Activated naive CD4-positive, alpha-beta T cell treated with anti-CD3 and anti-CD28 coated beads, Interleukin-2, amount 10 ng/mL, durations not matched to agents 7 days and 5 days (primary cell): ENCODE measurements at regions not wholly inside any gene's neighbourhood (a gene's known extent, or its start where the extent isn't known, plus 50 kb on each side); places are given as distances from the start of the nearest gene placed in this dataset.

Experiments
- CTCF ChIA-PET: fragments of 350-600 bp; sonication (Branson Sonifier 250); formaldehyde crosslinking; loops from one replicate; lab custom pipeline; 2021; ENCODE audit warnings: antibody characterized with exemption; lab: Charles Lee
- DNase-seq: peaks from one replicate; pipeline ENCODE4 v3.0.0-alpha.2; 2020
- H3K27ac Mint-ChIP-seq: one replicate; pipeline ENCODE4 v1.8.0; 2021; ENCODE audit warnings: mild to moderate bottlenecking, moderate library complexity, mixed read lengths
- H3K27me3 Mint-ChIP-seq: one replicate; pipeline ENCODE4 v1.8.0; 2021; ENCODE audit warnings: mild to moderate bottlenecking, mixed read lengths
- H3K36me3 Mint-ChIP-seq: one replicate; pipeline ENCODE4 v1.8.0; 2021; ENCODE audit warnings: mixed read lengths
- H3K4me1 Mint-ChIP-seq: one replicate; pipeline ENCODE4 v1.8.0; 2021; ENCODE audit warnings: mixed read lengths
- H3K4me3 Mint-ChIP-seq: one replicate; pipeline ENCODE4 v1.8.0; 2021; ENCODE audit warnings: mild to moderate bottlenecking, moderate library complexity, mixed read lengths
- H3K9me3 Mint-ChIP-seq: one replicate; pipeline ENCODE4 v1.8.0; 2021; ENCODE audit warnings: mixed read lengths

DNA sequence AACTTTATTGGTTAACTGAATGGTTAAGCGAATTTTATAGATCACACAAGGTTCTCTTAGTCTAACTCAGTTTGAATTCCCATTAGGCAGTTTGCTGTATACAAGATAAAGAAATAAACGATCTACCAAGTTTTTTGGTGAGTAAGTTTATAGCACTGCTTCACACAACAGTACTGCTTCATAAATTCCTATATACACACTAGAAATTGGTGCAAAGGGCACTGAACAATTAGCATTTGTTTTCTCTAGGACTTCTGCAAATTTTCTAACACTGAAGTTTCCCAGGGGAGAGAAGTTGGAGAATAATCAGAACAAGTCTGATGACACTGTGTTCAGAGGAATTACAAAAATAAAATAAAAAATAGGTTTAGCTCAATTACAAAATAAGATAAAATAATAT, 1138.8 kb upstream of the PCDH9 start:
- H3K27ac Mint-ChIP-seq, result no peak overlapping the region
- DNase-seq, result no peak
- H3K4me1 Mint-ChIP-seq, result no peaks in the 10 kb centered on the region
- H3K4me3 Mint-ChIP-seq, result no peak overlapping the region
- CTCF ChIA-PET, result no interaction called here
- H3K27me3 Mint-ChIP-seq, result no peaks in the 10 kb centered on the region
- peaks cover 15% of the 10 kb centered on the region for H3K9me3 Mint-ChIP-seq
- no peaks in the 10 kb centered on the region for H3K36me3 Mint-ChIP-seq

DNA sequence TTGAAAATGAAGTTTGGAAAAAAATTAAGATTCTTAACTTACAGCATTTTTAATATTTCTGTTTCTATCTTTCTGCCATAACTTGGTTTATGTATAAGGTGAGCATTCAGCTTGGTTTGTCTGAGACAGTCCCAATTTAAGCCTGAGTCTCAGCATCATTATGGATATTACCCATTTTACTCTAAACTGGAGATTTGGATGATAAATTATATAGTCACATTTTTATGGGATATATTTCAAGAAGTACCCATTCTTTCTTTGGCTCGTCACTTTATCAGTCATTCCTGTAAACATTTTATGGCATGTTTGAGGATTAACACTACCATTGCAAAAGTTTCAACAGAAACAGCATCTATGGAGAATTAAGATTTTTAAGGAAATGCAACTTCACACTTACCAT, 1129.0 kb upstream of the PCDH9 start:
- H3K27me3 Mint-ChIP-seq, result no peaks in the 10 kb centered on the region
- H3K4me3 Mint-ChIP-seq, result no peak overlapping the region
- H3K36me3 Mint-ChIP-seq, result no peaks in the 10 kb centered on the region
- H3K27ac Mint-ChIP-seq, result no peak overlapping the region
- CTCF ChIA-PET, result no interaction called here
- DNase-seq, result no peak
- no peaks in the 10 kb centered on the region for H3K9me3 Mint-ChIP-seq
- H3K4me1 Mint-ChIP-seq, result no peaks in the 10 kb centered on the region

DNA sequence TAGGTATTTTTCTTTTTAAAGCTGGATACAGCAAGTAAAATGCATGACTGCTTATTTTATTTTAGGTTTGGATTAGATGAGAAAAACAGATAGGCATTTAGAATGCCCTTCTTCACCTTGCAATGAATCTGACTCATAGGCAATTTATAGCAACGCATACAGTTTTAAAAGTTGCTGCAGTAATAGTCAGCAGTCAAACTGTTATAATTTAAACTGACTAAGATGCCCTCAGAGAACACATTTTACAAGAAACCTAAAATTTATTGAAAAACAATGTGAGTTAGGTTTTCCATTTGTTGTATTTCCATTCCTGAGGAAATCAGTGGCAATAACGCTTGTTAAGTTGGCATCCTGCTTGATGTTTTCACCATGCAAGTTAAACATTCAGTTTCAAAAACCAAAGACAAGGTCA, 1128.2 kb upstream of the PCDH9 start:
- H3K4me3 Mint-ChIP-seq, result no peak overlapping the region
- H3K27me3 Mint-ChIP-seq, result no peaks in the 10 kb centered on the region
- H3K4me1 Mint-ChIP-seq, result no peaks in the 10 kb centered on the region
- no peak overlapping the region for H3K27ac Mint-ChIP-seq
- no peaks in the 10 kb centered on the region for H3K9me3 Mint-ChIP-seq
- CTCF ChIA-PET, result no interaction called here
- H3K36me3 Mint-ChIP-seq, result no peaks in the 10 kb centered on the region
- DNase-seq, result no peak

DNA sequence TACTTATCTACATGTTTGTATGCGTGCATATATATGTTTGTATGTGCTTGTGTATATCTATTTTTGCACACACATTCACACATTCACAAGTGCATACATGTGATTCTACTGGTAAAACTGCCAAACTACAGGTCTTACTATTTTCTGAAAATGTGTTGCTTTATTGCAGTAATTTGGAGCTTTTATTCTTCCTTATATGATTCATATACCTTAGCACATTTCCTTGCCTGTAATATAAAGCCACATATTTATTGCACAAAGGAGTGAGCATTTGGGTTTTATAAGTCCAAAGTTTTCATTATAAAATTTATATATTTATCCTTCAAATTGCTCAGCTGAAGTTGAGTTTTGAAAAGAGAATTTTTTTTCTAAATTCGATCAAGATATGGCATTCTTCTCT, 1120.4 kb upstream of the PCDH9 start:
- no peaks in the 10 kb centered on the region for H3K27me3 Mint-ChIP-seq
- no peaks in the 10 kb centered on the region for H3K9me3 Mint-ChIP-seq
- no peaks in the 10 kb centered on the region for H3K4me1 Mint-ChIP-seq
- H3K4me3 Mint-ChIP-seq, result no peak overlapping the region
- CTCF ChIA-PET, result no interaction called here
- H3K36me3 Mint-ChIP-seq, result no peaks in the 10 kb centered on the region
- no peak for DNase-seq
- H3K27ac Mint-ChIP-seq, result no peak overlapping the region

GRCh38 chr13:68347220-68347619, 1117.1 kb upstream of the PCDH9 start:
- Mint-ChIP-seq H3K27me3 (no peaks in the 10 kb centered on the region), H3K9me3 (peaks cover 10% of the 10 kb centered on the region), H3K4me3 (no peak overlapping the region), H3K36me3 (no peaks in the 10 kb centered on the region), H3K4me1 (no peaks in the 10 kb centered on the region), H3K27ac (no peak overlapping the region)
- CTCF ChIA-PET, result no interaction called here
- DNase-seq, result no peak

DNA sequence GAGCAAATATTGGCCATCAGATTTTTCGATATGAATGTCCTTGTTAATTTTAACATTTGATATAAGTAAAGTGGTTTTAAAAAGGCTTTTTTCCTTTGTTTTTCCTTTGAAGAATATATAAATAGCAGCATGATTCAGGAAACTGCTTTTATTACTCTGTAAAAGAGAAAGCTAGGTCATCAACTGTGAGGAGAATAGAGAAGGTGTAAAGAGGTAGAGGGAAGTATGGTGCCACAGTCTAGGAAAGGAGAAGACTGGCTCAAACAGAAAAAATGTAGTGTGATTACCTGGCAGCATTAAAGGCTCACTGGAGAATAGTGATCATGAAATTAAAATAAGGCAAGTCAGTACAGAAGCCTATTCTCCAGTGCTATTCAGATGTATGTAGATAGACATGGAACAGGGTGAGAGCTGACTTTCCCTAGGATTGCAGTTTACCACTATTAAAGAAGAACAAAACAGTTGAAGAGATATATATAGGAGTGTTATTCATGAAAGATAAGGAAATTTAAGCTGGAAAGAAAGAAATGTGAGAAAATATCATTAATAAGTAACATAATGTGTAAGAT, 1115.9 kb upstream of the PCDH9 start:
- Mint-ChIP-seq H3K9me3 (peaks cover 16% of the 10 kb centered on the region), H3K4me1 (no peaks in the 10 kb centered on the region), H3K27me3 (no peaks in the 10 kb centered on the region), H3K36me3 (no peaks in the 10 kb centered on the region), H3K27ac (no peak overlapping the region), H3K4me3 (no peak overlapping the region)
- no peak for DNase-seq
- CTCF ChIA-PET, result no interaction called here

DNA sequence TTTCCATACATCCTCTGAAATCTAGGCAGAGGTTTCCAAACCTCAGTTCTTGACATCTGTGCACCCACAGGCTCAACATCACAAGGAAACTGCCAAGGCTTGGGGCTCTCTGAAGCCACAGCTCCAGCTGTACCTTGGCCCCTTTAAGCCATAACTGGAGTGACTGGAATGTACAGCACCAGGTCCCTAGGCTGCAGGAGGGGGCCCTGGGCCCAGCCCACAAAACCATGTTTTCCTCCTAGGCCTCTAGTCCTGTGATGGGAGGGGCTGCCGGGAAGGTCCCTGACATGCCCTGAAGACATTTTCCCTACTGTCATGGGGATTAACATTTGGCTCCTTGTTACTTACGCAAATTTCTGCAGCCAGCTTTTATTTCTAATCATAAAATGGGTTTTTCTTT, 1093.0 kb upstream of the PCDH9 start:
- no peaks in the 10 kb centered on the region for H3K27me3 Mint-ChIP-seq
- no peaks in the 10 kb centered on the region for H3K4me1 Mint-ChIP-seq
- no peak for DNase-seq
- CTCF ChIA-PET, result no interaction called here
- no peaks in the 10 kb centered on the region for H3K36me3 Mint-ChIP-seq
- no peak overlapping the region for H3K4me3 Mint-ChIP-seq
- no peak overlapping the region for H3K27ac Mint-ChIP-seq
- peaks cover 24% of the 10 kb centered on the region for H3K9me3 Mint-ChIP-seq

- Mint-ChIP-seq H3K4me3 (no peak overlapping the region), H3K27ac (no peak overlapping the region), H3K4me1 (no peaks in the 10 kb centered on the region), H3K36me3 (no peaks in the 10 kb centered on the region), H3K27me3 (no peaks in the 10 kb centered on the region), H3K9me3 (peaks cover 24% of the 10 kb centered on the region)
- DNase-seq, result no peak
- CTCF ChIA-PET, result no interaction called here
These were observed 1089.2 kb upstream of the PCDH9 start for GRCh38 chr13:68319384-68319783.

GRCh38 chr13:68304286-68304893, 1074.3 kb upstream of the PCDH9 start:
- Mint-ChIP-seq H3K9me3 (peaks cover 7% of the 10 kb centered on the region), H3K27me3 (no peaks in the 10 kb centered on the region), H3K27ac (no peak overlapping the region), H3K4me3 (no peak overlapping the region), H3K36me3 (no peaks in the 10 kb centered on the region), H3K4me1 (no peaks in the 10 kb centered on the region)
- CTCF ChIA-PET, result no interaction called here
- DNase-seq, result no peak

- no peak for DNase-seq
- no peaks in the 10 kb centered on the region for H3K9me3 Mint-ChIP-seq
- no peaks in the 10 kb centered on the region for H3K4me1 Mint-ChIP-seq
- CTCF ChIA-PET, result no interaction called here
- H3K27me3 Mint-ChIP-seq, result no peaks in the 10 kb centered on the region
- H3K36me3 Mint-ChIP-seq, result no peaks in the 10 kb centered on the region
- no peak overlapping the region for H3K4me3 Mint-ChIP-seq
- no peak overlapping the region for H3K27ac Mint-ChIP-seq
These were observed 1063.5 kb upstream of the PCDH9 start for GRCh38 chr13:68293631-68294030.

GRCh38 chr13:68292601-68293000, 1062.5 kb upstream of the PCDH9 start:
- Mint-ChIP-seq H3K4me1 (no peaks in the 10 kb centered on the region), H3K27ac (no peak overlapping the region), H3K9me3 (no peaks in the 10 kb centered on the region), H3K4me3 (no peak overlapping the region), H3K36me3 (no peaks in the 10 kb centered on the region), H3K27me3 (no peaks in the 10 kb centered on the region)
- no peak for DNase-seq
- CTCF ChIA-PET, result no interaction called here

- Mint-ChIP-seq H3K4me1 (no peaks in the 10 kb centered on the region), H3K36me3 (no peaks in the 10 kb centered on the region), H3K9me3 (no peaks in the 10 kb centered on the region), H3K27ac (no peak overlapping the region), H3K27me3 (no peaks in the 10 kb centered on the region), H3K4me3 (no peak overlapping the region)
- CTCF ChIA-PET, result no interaction called here
- DNase-seq, result no peak
These were observed 1061.5 kb upstream of the PCDH9 start for GRCh38 chr13:68291595-68291994.

DNA sequence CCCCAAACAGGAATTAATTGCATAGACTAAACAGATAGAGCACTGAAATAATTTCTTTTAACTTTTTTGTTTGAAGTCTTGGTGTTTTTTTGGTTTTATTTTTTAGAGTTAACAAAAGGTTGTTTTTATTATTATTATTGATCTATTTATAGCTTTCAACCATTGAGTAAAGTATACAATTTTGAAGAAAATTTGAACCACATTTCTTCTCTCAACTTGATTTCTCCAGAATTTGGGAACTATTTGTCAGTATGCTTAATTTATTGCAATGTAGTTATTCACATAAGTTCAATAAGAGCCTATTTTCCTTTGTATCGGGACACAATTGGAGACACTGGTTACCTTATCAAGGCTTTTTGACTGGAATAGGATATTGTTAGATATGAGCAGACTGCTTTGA, 1045.6 kb upstream of the PCDH9 start:
- H3K36me3 Mint-ChIP-seq, result no peaks in the 10 kb centered on the region
- no peaks in the 10 kb centered on the region for H3K27me3 Mint-ChIP-seq
- H3K27ac Mint-ChIP-seq, result no peak overlapping the region
- H3K4me3 Mint-ChIP-seq, result no peak overlapping the region
- H3K4me1 Mint-ChIP-seq, result no peaks in the 10 kb centered on the region
- H3K9me3 Mint-ChIP-seq, result peaks cover 21% of the 10 kb centered on the region
- DNase-seq, result no peak
- CTCF ChIA-PET, result no interaction called here

- Mint-ChIP-seq H3K36me3 (no peaks in the 10 kb centered on the region), H3K27ac (no peak overlapping the region), H3K4me3 (no peak overlapping the region), H3K9me3 (peaks cover 20% of the 10 kb centered on the region), H3K27me3 (no peaks in the 10 kb centered on the region), H3K4me1 (no peaks in the 10 kb centered on the region)
- CTCF ChIA-PET, result no interaction called here
- no peak for DNase-seq
These were observed 1042.5 kb upstream of the PCDH9 start for GRCh38 chr13:68272652-68273051.

- H3K27ac Mint-ChIP-seq, result no peak overlapping the region
- CTCF ChIA-PET, result no interaction called here
- no peaks in the 10 kb centered on the region for H3K4me1 Mint-ChIP-seq
- H3K36me3 Mint-ChIP-seq, result no peaks in the 10 kb centered on the region
- peaks cover 8% of the 10 kb centered on the region for H3K9me3 Mint-ChIP-seq
- no peak for DNase-seq
- H3K4me3 Mint-ChIP-seq, result no peak overlapping the region
- no peaks in the 10 kb centered on the region for H3K27me3 Mint-ChIP-seq
These were observed 1034.6 kb upstream of the PCDH9 start for GRCh38 chr13:68264692-68265091.

- no peaks in the 10 kb centered on the region for H3K4me1 Mint-ChIP-seq
- H3K36me3 Mint-ChIP-seq, result no peaks in the 10 kb centered on the region
- H3K27ac Mint-ChIP-seq, result no peak overlapping the region
- CTCF ChIA-PET, result no interaction called here
- H3K4me3 Mint-ChIP-seq, result no peak overlapping the region
- H3K9me3 Mint-ChIP-seq, result peaks cover 6% of the 10 kb centered on the region
- DNase-seq, result no peak
- no peaks in the 10 kb centered on the region for H3K27me3 Mint-ChIP-seq
These were observed 1031.0 kb upstream of the PCDH9 start for GRCh38 chr13:68261105-68261504.
